NCI-H526 (cell line): ENCODE measurements at regions not wholly inside any gene's neighbourhood (a gene's known extent, or its start where the extent isn't known, plus 50 kb on each side); places are given as distances from the start of the nearest gene placed in this dataset.

Experiments used
- DNase-seq, 2 experiments: peaks; one replicate each; lab custom pipeline; 2025; lab: John Stamatoyannopoulos, UW

GRCh38 chr13:76711550-76712182 lies 174.5 kb downstream of the KCTD12 start:
- DNase-seq = no peak

DNA sequence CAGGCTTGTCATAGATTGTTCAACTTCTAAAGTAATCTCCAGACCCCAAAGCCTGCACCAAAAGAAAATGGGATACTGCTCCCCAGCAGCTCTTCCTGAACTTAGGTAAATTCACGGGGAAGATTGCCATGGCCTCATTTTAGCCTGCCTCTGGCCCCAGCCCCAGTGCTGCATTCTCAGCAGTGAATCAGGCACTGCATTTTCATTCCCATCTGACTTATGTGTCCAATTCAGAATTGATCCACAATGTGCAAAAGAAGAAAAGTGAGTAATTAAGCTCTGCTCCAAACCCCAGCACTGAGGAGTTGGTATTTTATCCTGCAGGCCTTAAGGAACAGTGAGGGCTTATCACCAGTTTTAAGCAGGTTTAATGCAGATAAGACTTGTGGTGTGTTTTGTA lies 176.4 kb downstream of the KCTD12 start:
- DNase-seq = no peak

DNA sequence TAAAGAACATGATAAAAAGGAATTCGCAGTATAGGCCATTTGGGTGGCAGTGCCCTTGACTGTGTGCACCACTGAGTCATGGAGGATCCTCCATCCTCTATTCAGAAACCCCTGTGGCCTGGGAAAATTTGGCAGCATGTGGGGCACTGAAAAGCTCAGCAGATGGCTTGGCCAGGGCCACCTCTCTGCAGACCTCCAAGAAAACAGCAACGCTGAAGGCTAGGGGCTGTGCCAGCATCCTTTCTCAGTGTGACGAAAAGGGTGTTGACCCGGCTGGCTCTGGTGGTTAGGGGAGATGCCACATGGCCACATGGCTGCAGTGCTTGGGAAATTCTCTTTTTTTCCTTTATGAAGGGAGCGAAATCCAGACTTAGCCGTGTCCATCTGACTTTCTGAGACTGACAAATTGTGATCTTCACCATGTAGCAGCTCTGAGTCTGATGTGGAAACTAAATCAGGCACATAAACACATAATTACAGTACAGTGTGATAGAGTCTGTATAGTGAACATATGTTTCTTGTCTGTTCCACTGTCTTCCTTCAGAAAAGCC lies 178.0 kb downstream of the KCTD12 start:
- DNase-seq = no peak

DNA sequence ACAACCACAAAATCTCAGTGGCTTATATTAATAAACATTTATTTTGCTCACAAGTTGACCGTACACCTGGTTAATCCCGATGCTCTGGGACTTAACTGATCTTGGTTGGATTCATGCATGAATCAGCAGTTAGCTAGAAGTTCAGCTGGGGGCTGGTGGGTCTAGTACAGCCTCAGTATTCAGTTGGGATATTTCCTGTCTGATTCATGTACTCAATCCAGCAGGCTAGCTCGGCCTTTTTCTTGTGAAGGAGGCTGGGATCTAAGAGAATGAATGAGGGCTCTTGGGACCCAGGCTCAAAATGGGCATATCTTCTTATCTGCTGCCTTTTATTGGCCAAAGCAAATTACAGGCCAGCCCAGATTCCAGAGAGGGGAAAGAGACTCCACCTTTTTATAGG lies 178.8 kb downstream of the KCTD12 start:
- no peak for DNase-seq

- DNase-seq = no peak
Measured at GRCh38 chr13:76703621-76704288, 182.4 kb downstream of the KCTD12 start.

DNA sequence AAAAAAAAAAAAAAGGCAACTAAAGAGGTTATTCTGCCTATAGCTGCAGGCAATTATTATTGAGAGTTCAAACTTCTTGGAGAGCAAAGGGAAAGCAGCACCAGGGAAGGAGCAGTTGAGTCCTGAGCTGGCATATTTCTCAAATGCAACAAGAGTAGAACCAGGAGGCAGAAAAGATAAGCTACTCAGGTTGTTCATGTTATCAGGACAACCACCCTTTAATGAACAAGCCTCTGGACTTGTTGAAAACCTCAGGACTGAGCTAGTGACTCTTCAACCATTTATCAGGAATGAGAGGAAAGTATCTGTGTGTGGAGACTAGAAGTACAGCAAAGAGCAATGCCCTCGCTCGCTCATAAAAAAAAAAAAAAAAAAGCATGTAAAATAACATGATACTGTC lies 183.0 kb downstream of the KCTD12 start:
- no peak for DNase-seq

DNA sequence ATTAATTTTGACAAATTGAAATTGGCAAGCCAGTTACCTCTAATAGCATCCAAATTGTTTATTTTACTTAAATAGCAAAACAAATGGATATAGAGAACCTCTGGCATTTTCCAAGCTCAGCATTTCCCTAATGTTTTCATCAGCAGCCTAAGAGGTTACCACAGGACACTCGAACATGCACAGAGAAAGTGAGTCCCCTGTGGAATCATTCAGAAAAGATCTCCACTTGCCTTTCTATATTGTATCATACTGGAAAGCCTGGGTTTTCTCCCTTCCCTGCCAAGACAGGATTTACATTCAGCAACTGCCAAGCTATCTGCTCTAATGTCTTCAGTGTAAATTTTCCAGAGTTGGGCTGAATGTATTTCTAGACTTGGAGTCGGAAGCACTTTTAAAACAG lies 188.9 kb downstream of the KCTD12 start:
- no peak for DNase-seq

GRCh38 chr13:76696370-76696769 lies 189.8 kb downstream of the KCTD12 start:
- no peak for DNase-seq

- DNase-seq = no peak
Measured at GRCh38 chr13:76693086-76693485, 193.1 kb downstream of the KCTD12 start.

DNA sequence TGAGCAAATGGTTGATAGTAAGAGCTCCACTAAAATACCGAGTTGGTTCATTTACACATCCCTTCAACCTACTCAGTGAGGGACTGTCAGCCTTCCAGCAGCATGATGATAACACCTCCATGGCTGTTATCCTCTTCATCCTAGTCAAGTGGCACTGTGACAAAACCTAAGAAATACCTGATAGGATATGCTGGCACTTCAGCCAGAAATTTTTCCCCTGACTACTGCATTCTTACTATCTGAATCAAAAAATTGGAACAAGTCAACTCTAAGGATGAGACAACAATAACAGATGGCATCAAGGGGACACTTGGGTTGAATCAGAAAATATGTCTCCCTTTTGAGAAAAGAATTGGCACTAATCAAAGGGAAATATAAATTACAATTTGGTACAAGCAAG lies 193.9 kb downstream of the KCTD12 start:
- DNase-seq = no peak

DNA sequence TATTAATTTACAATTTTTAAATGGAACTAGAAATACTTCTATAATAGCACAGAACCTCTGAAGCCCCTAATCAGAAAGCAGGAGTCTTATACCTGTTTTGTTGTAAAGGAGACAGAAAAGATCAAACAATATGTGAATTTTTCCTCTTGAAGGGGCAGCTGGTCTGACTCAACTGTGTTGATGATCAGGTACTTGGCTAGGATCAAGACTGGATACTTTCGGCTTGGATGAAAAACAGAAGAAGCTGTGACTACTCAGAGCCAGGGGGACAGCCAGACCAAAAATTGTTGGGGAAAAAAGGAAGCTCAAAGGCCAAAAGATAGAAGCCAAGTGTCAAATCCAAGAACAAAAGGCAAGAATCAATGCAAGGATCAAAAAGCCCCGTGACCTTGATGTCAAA lies 195.6 kb downstream of the KCTD12 start:
- no peak for DNase-seq

DNA sequence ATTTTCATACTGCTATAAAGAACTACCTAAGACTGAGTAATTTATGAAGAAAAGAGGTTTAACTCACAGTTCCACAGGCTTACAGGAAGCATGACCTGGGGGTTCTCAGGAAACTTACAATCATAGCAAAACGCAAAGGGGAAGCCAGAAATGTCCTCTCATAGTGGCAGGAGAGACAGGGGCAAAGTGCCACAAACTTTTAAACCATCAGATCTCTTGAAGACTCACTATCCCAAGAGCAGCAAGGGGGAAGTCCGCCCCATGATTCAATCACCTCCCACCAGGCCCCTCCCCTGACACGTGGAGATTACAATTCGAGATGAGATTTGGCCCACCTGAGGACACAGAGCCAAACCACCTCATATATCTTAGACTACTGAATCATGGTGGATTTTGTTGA lies 198.7 kb downstream of the KCTD12 start:
- no peak for DNase-seq

DNA sequence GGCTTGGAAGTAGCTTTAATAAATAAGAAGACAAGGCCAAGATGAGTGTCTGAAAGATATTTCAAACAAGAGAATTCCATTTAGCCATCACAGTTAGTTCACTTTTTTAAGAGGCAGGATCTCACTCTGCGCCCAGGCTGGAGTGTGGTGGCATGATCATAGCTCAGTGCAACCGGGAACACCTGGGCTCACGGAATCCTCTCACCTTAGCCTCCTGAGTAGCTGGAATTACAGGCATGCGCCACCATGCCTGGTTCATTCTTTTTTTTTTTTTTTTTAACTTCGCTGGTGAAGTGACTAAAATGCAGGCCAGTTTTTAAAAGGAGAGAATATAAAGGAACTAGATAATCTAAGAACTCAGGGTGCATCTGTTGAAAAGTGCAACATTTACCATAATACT lies 200.3 kb downstream of the KCTD12 start:
- DNase-seq = no peak

DNA sequence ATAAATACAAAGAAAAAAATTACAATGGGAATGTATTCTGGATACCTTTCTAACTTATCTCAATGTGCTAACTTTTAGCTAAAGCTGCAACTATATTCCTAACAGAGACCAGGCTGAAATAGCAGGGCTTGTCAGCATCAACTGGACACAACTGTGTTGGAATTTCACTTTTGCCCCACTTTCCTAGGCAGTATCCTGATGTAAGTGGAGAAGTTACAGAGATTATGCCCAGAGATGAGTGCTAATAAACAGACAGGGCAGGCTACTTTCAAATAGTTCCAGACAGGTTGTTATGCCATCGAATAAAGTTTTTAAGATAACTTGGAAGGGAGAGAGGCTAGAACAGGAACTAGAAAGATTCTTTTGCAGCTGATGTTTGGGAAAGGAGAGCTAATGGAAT lies 201.9 kb downstream of the KCTD12 start:
- DNase-seq = no peak

GRCh38 chr13:76683854-76684253 lies 202.4 kb downstream of the KCTD12 start:
- no peak for DNase-seq

DNA sequence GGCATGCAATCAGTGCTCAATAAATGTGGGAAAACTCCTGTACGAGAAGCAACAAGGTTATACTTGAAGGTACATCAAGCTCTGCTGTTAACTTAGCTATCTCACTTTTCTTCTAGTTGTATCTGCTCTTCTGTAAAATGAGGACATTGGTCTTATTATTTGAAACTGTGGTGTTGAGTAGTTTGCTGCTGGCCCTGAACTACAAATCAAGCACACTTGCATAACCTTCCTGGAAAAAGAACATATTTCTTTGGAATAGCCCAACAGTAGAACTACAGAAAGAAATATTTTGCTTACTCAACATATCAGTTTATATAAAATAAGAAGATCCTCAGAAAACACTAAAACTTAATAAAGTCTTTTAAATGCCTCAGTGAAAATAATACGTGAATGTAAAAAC lies 203.0 kb downstream of the KCTD12 start:
- DNase-seq = no peak

DNA sequence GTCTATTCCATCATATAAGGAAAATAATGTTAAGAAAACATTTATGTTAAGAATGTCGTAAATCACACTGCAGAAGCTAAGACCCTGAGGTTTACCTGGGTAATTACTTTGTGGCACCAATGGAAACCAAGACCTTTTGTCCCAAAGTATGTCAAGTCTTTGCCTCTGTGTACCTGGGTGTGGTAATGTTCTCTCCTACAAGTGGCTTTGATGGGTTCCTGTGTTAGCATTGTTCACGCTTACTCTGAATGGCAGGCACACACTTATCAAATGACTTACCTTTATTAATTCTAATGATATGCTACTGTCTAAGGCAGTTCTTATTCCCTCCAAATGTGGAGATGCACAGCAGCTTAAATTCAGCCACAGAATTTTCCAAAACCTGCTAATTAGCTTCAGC lies 206.1 kb downstream of the KCTD12 start:
- no peak for DNase-seq

GRCh38 chr13:76677043-76677442 lies 209.2 kb downstream of the KCTD12 start:
- DNase-seq = no peak

DNA sequence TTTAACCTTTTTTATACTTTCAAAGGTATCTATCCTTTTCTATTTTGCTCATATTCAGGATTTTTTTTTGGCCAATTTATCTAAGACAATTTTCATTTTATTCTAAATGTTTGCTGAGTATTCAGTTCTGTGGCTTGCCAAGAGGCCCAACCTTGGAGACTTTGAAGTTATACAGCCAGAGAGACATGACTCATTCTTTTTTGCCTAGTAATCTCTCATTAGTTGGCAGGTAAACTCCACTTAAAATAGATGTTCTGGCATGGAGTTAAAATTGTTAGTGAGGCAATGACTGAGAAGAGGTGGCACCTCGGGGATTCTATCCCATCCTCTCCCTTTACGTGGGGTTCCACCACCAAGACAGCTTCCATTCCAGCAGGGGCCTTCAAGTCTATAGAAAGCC lies 213.8 kb downstream of the KCTD12 start:
- DNase-seq = no peak

- no peak for DNase-seq
Measured at GRCh38 chr13:76668716-76669115, 217.5 kb downstream of the KCTD12 start.

- no peak for DNase-seq
Measured at GRCh38 chr13:76668141-76668540, 218.1 kb downstream of the KCTD12 start.

DNA sequence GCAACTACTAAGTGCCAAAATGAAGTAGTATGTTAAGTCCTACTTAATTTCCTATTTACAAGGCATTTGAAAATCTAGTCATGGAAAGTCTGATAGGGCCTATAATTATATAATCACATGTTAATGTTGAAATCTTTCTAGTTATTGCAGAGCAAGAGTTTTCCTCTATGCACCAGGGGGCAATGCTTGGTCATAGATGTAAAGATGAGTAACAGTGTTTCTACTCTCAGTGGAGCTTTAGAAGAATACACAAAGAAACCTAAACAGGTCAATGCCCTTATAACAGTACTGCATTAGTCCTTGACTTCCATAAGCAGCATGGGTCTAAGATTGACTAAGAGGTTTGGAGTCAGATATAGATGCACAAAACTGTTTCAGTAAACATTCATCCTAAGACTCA lies 218.7 kb downstream of the KCTD12 start:
- DNase-seq = peak; percentile 6 to 54

DNA sequence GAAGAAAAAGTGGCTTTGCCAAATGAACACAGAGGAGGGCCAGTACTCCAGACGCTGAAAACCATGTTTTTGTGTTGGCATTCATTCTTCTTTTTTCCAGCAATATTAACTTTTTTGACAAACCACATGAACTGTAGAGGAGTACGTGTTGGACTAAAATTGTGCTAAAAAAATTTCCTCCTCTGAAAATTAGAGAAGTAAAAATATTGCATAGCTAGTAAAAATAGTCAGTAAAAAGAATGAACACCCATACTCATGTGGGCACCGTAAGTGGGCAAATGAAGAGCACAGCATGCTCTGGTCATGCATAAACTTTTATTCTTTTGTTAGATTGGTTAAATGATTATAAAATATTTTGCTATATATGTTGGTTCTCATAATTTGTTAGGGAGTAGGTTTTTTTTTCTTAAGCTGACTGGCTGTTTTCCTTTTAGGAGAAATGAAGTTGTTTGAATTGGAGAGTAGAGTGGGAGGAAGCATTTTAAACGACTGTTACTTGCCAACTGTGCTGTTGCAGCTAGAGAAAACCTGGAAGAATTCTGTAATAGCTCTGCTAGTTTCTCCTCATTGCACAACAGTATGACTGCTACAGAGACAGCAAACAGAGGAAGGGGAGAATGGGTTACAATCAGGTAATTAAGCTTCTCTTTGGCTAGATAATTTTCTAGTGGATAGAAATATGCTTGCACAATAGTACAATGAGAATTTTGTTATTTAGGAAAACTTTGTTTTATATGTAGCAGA lies 222.4 kb downstream of the KCTD12 start:
- no peak for DNase-seq
